ENCODE measurements at regions not wholly inside any gene's neighbourhood (a gene's known extent, or its start where the extent isn't known, plus 50 kb on each side); places are given as distances from the start of the nearest gene placed in this dataset.

DNA sequence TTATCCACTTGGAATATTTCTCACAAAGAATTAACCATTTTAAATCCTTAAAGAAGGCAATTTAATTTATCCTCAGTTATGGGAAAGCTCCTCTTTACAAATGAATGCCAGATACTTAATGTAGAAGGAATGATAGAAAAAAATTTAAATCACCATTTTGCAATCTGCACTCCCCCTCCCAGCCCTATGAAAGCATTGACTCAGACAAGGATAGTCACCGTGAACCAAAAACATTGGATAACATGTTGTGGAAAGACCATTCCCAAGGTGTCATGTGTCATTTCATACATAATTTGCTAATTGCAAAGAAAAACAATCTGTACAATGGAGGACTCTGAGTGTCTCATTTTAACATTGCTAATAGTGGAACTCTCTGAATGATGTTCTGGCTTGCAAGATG, 421.0 kb downstream of the TXNL1 start:
- TF ChIP-seq, protein P1, sequence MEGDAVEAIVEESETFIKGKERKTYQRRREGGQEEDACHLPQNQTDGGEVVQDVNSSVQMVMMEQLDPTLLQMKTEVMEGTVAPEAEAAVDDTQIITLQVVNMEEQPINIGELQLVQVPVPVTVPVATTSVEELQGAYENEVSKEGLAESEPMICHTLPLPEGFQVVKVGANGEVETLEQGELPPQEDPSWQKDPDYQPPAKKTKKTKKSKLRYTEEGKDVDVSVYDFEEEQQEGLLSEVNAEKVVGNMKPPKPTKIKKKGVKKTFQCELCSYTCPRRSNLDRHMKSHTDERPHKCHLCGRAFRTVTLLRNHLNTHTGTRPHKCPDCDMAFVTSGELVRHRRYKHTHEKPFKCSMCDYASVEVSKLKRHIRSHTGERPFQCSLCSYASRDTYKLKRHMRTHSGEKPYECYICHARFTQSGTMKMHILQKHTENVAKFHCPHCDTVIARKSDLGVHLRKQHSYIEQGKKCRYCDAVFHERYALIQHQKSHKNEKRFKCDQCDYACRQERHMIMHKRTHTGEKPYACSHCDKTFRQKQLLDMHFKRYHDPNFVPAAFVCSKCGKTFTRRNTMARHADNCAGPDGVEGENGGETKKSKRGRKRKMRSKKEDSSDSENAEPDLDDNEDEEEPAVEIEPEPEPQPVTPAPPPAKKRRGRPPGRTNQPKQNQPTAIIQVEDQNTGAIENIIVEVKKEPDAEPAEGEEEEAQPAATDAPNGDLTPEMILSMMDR (IDR thresholded peaks at IDR 0.05; ENCODE audit: low read length): no peak
- TF ChIP-seq EZH2 (optimal IDR thresholded peaks at IDR 0.05; ENCODE audit: low read depth, low read length): no peak
- TF ChIP-seq EZH2phosphoT487 (IDR thresholded peaks at IDR 0.05; ENCODE audit: low read length): no peak

Measured in MM.1S (cell line).